ENCODE measurements at regions not wholly inside any gene's neighbourhood (a gene's known extent, or its start where the extent isn't known, plus 50 kb on each side); places are given as distances from the start of the nearest gene placed in this dataset.

- H3K4me1 Mint-ChIP-seq (ENCODE audit: unreplicated experiment), result peaks cover 7% of the 10 kb centered on the region
- H3K36me3 Mint-ChIP-seq (ENCODE audit: low read depth, unreplicated experiment), result no peaks in the 10 kb centered on the region
- no peak for TF ChIP-seq CTCF (IDR thresholded peaks at IDR 0.05; ENCODE audit: unreplicated experiment)
- no peak overlapping the region for H3K4me3 Mint-ChIP-seq (ENCODE audit: unreplicated experiment)
- no peaks in the 10 kb centered on the region for H3K9me3 Mint-ChIP-seq (ENCODE audit: unreplicated experiment)
- H3K27ac Mint-ChIP-seq (ENCODE audit: unreplicated experiment), result no peak overlapping the region
- DNase-seq (ENCODE audit: low spot score), result no peak
- peaks cover 3% of the 10 kb centered on the region for H3K27me3 Mint-ChIP-seq (ENCODE audit: unreplicated experiment)
Measured at GRCh38 chr5:152144030-152144429, 219.4 kb upstream of the GLRA1 start.

GRCh38 chr5:152142840-152143469 lies 218.3 kb upstream of the GLRA1 start:
- Mint-ChIP-seq H3K9me3 (ENCODE audit: unreplicated experiment) (no peaks in the 10 kb centered on the region), H3K27ac (ENCODE audit: unreplicated experiment) (no peak overlapping the region), H3K27me3 (ENCODE audit: unreplicated experiment) (peaks cover 3% of the 10 kb centered on the region), H3K36me3 (ENCODE audit: low read depth, unreplicated experiment) (no peaks in the 10 kb centered on the region), H3K4me1 (ENCODE audit: unreplicated experiment) (peaks cover 7% of the 10 kb centered on the region), H3K4me3 (ENCODE audit: unreplicated experiment) (no peak overlapping the region)
- DNase-seq (ENCODE audit: low spot score), result peak; percentile 81
- peak; percentile 86 for TF ChIP-seq CTCF (IDR thresholded peaks at IDR 0.05; ENCODE audit: unreplicated experiment)

- H3K36me3 Mint-ChIP-seq (ENCODE audit: low read depth, unreplicated experiment), result no peaks in the 10 kb centered on the region
- H3K27me3 Mint-ChIP-seq (ENCODE audit: unreplicated experiment), result peaks cover 1% of the 10 kb centered on the region
- peaks cover 7% of the 10 kb centered on the region for H3K4me1 Mint-ChIP-seq (ENCODE audit: unreplicated experiment)
- no peaks in the 10 kb centered on the region for H3K9me3 Mint-ChIP-seq (ENCODE audit: unreplicated experiment)
- no peak overlapping the region for H3K4me3 Mint-ChIP-seq (ENCODE audit: unreplicated experiment)
- no peak for DNase-seq (ENCODE audit: low spot score)
- H3K27ac Mint-ChIP-seq (ENCODE audit: unreplicated experiment), result no peak overlapping the region
- no peak for TF ChIP-seq CTCF (IDR thresholded peaks at IDR 0.05; ENCODE audit: unreplicated experiment)
Measured at GRCh38 chr5:152140347-152140746, 215.7 kb upstream of the GLRA1 start.

GRCh38 chr5:152137063-152137462 lies 212.4 kb upstream of the GLRA1 start:
- no peak overlapping the region for H3K4me3 Mint-ChIP-seq (ENCODE audit: unreplicated experiment)
- peaks cover 1% of the 10 kb centered on the region for H3K27me3 Mint-ChIP-seq (ENCODE audit: unreplicated experiment)
- H3K9me3 Mint-ChIP-seq (ENCODE audit: unreplicated experiment), result no peaks in the 10 kb centered on the region
- DNase-seq (ENCODE audit: low spot score), result no peak
- no peak overlapping the region for H3K27ac Mint-ChIP-seq (ENCODE audit: unreplicated experiment)
- no peaks in the 10 kb centered on the region for H3K36me3 Mint-ChIP-seq (ENCODE audit: low read depth, unreplicated experiment)
- no peak for TF ChIP-seq CTCF (IDR thresholded peaks at IDR 0.05; ENCODE audit: unreplicated experiment)
- H3K4me1 Mint-ChIP-seq (ENCODE audit: unreplicated experiment), result no peaks in the 10 kb centered on the region

DNA sequence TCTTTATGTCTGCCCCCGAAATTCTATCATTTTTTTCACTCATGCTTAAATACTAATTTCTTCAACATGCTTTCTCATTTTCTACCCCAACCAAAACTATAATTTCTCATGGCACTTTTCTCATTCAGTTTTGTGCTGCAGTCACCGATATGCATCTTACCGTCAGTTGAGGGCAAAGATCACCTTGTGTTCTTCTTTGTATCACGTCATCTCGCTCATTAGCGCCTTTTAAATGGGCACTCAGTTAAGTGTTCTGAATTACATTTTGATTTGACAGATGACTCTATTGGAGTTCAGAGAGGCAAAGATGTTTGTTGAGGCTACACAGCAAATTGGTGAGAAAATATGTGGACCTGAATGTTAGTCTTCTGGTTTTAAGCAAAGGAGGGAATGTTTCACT lies 211.7 kb upstream of the GLRA1 start:
- Mint-ChIP-seq H3K9me3 (ENCODE audit: unreplicated experiment) (no peaks in the 10 kb centered on the region), H3K4me3 (ENCODE audit: unreplicated experiment) (no peak overlapping the region), H3K4me1 (ENCODE audit: unreplicated experiment) (no peaks in the 10 kb centered on the region), H3K36me3 (ENCODE audit: low read depth, unreplicated experiment) (no peaks in the 10 kb centered on the region), H3K27me3 (ENCODE audit: unreplicated experiment) (peaks cover 1% of the 10 kb centered on the region), H3K27ac (ENCODE audit: unreplicated experiment) (no peak overlapping the region)
- DNase-seq (ENCODE audit: low spot score), result no peak
- TF ChIP-seq CTCF (IDR thresholded peaks at IDR 0.05; ENCODE audit: unreplicated experiment), result no peak

Data from endothelial cell (in vitro differentiated cells).